Renal cortical epithelial cell (primary cell): ENCODE measurements at regions not wholly inside any gene's neighbourhood (a gene's known extent, or its start where the extent isn't known, plus 50 kb on each side); places are given as distances from the start of the nearest gene placed in this dataset.
"Not testable (repeated sequence)": the region's sequence is repeated elsewhere in the genome, so short reads cannot be mapped to it uniquely, and the experiment has no call there.

ENCODE experiments used
- DNase-seq: peaks from one replicate; pipeline ENCODE4 v3.0.0-alpha.2; 2011; ENCODE audit warnings: low read depth

DNA sequence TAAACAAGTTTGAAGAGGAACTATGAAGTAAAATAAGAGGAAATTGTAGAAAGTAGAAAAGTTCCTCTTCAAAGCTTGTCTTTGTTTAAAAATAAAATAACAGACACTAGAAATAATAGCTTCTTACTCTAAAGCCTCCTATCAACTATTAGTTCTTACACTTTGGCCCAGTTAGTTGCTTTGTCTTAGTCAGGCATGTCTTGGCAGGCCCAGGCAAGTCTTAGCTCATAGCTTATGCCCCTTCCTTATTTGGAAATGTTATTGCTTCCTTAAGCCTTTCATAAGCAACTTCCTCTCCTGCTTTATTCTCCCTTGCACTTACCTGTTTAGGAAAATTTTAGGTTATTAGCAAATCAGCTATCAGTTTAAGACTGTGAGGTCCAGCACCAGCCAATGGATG lies 950.6 kb upstream of the LRATD1 start:
- no peak for DNase-seq

DNA sequence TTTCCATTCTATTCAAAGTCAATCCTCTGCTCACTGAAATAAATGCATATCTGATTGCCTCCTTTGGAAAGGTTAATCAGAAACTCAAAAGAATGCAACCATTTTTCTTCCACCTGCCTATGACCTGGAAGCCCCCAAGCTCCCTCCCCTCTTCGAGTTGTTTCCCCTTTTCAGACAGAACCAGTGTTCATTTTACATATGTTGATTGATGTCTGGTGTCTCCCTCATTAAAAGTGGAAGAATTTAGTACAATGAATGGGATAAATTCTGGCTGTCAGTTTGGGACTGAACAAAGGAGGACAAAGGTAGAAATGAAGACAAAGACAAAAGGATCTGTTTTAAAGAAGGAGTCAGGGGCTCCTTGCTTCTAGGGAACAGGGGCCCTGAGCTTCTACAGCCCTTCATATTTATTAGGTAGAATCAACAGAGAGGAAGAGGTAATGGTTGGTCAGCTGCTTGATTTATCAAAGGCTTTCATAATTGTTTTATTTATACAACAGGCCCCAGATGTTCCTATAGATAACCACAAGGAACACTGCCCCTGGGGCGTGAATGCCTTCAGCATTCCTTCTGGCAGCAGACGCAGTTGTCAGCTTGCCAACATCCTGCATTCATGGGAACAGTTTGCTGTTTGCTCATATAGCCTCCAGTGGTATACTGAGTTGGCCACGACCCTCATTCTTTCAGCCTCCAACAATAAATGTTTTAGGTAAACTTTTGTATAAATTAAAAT lies 949.8 kb upstream of the LRATD1 start:
- peak; percentile 6 for DNase-seq

DNA sequence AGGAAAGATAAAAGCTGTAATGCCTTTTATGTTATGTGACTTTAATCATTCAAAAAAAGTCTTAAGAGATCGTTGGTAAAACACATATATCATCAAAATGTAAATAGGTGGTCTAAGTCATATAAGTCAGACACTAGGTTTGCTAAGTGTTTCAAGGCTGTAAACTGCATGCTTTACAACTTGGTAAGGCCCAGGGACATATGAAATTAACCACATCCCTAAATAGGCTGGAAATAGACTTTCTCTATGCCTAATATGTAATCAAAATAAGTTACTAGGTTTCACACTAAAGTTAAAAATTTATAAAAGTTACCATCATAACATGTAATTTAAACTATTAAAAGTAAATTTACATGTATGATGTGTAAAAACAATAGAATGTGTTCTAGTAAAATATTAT lies 946.3 kb upstream of the LRATD1 start:
- DNase-seq: no peak

DNA sequence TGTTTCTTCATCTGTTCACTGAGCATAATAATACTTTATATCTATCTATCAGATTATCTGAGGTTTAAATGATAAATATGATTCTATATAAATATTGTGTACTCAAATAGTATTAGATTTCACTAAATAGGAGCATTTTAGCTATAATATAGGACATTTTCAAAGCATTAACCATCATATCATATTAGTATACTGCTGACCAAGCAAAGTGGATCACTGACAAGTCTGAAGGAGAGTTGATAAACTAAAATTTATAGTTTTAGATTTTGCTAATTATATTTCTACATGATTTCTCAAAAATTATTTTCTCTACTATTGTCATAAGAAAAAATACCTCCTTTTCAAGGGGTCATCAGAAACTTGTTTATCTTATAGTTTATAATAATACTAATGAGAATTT lies 937.8 kb upstream of the LRATD1 start:
- no peak for DNase-seq

DNA sequence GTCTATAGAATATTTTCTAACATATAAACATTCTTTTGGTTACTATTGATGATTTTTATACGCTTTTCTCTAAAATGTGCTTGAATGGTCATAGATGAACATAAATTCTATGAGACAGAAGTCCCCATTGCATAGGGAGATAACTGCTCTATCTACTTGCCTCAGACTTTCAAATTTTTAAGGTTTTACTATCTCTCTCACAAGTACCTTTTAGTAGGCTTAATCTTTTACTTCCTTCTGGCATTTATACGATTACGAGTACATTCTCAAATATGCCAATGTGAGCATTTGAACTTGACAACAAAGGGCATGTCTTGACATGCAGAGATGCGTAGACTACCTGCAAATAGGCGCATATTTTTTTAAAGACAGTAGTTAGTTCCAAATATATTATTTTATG lies 935.9 kb upstream of the LRATD1 start:
- no peak for DNase-seq

DNA sequence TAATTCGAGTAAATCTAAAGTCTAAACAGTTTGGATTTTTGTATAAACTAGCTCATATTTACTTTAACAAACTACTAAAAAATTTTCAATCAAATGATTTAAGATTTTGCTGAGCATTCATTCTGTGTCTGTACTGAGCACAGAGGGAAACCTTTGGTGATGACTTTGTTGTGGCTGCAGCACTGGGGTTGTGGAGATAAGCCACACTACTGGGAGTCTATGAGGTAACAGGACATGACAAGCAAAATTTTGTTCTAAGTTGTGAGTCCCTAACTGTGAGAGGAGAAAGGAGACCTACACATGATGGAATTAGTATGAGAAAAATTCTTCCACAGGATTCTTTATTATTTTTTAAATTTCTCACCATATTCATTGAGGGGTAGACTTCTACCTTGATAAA lies 933.7 kb upstream of the LRATD1 start:
- DNase-seq: no peak

DNA sequence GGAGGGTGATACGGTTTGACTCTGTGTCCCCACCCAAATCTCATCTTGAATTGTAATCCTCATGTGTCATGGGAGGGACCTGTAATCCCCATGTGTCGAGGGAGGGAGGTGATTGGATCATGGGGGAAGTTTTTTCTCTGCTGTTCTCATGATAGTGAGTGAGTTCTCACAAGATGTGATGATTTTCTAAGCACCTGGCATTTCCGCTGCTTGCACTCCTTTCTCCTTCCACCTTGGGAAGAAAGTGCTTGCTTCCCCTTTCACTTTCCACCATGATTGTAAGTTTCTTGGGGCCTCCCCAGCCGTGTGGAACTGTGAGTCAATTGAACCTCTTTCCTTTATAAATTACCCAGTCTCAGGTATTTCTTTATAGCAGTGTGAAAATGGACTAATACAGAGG lies 932.6 kb upstream of the LRATD1 start:
- not testable (repeated sequence) for DNase-seq

DNA sequence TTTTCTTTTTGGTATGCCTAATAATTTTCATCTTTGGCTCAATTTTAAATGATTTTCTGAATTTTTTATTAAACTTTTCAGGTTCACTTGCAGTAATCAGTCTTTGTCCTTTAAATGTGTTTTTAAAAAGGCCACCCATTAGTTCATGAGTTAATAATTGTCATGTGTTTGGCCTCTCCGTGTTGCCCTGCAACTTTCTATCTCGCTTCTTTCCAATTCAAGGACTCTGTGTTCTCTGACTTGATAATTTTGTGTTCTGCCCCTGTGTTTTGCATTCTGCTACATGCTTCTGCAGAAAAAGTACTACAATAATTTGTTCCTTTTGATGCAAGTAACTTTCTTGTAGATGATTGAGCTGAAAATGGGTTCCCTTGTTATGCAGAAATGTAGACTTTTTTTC lies 921.4 kb upstream of the LRATD1 start:
- peak; percentile 11 for DNase-seq

DNA sequence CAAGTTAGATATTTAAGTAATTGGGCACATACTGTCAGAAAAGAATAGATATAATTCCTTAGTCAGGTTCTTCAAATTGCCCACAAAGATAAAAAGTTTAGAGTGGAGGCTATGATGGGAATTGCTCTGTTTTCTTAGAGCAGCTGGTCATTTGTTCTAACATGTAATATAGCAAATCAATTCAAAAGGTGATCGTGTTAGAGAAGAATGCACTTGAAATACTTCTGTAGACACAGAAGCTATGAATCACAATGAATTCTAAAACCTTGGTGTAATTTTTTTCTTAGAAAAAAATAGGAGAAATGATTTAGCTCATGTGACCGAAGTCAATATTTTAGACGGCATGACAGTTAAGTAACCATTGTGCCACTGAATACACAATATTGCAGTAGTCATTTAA lies 918.1 kb upstream of the LRATD1 start:
- DNase-seq: no peak

DNA sequence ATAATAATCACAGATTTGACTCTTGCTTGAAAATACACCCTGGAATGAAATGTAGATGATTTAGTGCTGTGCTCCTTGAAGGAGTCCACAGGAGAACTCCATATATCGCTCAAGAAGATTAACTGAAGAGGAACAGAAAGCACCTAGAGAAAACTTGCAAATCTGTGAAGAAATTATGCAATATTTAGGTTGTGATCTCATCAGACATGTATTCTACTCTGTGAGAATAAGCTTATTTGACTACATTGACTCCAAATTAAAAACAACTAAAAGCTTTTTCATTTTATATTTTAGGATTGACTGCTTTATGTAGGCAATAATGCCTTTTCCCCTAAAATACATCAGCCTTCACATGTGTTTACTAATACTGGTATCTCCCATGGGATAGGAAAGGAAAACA lies 906.6 kb upstream of the LRATD1 start:
- no peak for DNase-seq

DNA sequence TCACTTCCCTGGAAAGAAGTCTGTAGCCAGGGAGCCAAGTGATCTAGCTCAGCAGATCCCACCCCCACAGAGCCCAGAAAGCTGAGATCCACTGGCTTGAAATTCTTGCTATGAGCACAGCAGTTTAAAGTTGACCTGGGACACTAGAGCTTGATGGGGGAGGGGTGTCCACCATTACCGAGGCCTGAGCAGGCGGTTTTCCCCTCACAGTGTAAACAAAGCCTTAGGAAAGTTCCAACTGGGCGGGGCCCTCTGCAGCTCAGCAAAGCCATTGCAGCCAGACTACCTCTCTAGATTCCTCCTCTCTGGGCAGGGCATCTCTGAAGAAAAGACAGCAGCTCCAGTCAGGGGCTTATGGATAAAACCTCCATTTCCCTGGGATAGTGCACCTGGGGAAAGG lies 887.2 kb upstream of the LRATD1 start:
- DNase-seq: no peak

DNA sequence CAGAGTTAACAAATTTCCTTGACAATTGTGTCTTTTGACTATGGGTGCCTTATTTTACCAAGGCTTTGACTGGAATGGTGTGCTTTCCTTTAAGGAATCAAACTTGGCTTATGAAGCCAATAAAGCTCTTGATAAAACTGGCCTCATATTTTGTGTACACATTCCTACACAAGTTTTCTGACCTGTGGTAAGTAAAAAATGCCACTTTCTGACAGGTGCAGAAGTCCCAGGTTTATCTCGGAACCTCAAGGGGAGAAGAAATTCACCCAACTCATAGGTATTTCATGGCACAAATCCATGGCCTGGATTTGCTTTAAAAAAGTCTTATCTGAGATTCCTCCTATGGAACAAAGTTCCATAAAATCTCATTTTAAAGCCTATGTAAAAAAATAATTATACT lies 880.6 kb upstream of the LRATD1 start:
- no peak for DNase-seq

DNA sequence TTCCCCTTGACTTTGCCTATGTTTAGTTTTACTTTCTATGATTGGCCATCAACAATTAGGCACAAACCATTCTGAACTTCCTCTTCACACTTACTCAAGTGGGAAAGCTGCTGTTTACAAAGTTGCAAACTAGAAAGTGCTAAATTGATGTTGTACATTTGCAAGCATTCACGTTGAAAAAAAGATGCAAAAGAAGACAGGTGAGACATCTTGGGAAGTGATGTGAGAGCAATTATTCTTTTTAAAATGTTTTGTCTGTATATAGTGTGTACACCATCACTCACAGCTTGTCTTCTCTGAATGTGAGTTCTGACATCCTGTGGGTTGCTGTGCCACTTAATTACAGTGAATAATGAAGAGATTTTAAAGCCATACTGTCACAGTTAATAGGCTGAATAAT lies 874.1 kb upstream of the LRATD1 start:
- DNase-seq: no peak

DNA sequence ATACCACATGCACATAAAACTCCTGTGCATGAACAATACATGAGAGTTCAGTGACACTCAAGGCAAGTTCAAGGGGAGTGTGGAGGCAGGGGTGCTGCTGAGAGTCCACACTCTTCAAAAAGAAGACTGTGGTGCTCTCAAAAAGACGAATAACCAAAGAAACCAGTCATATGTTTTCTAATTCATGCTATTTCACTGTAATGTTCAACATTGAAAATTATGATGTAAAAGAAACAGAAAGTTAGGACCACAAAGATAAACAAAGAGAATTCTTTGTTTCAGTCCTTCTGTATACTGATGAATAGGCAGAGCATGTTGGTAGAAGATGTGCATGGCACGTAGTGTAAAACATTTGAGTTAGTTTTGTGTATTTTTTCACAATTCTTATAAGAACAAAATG lies 864.2 kb upstream of the LRATD1 start:
- no peak for DNase-seq

DNA sequence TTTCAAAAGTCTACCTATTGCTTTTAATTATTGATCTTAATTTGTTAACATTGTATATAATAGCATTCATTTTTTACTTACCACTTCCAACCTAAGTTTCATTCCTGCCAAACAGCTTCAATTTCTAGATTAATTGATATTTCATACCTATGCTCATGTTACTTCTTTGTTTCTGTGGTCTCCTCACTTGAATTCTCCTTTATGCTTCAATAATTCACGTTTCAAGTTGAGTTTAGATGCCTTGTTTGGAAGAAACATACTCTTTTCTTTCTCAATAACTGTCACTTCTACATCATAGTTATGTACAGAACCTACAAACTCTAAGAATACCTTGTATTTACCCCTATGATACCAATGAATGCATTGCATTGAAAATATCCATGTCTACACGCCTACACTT lies 862.2 kb upstream of the LRATD1 start:
- no peak for DNase-seq

DNA sequence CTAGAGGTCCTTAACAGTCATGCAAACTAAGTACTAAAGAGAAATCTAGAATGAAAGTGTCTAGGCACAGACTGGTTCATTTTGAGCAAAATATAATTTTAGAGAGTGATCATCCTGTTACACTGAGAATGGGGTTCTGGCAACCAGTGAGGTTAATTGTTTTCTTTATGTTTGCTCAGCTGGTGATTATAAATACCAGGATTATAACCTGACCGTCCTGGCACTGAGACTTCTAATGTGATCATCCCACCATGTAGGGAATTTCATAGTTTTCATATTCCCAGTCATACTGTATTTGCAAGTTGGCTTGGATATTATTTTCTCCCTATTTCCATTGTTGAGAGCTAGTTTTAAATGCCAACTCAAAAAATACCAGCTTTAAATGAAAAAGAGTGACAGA lies 852.5 kb upstream of the LRATD1 start:
- no peak for DNase-seq

DNA sequence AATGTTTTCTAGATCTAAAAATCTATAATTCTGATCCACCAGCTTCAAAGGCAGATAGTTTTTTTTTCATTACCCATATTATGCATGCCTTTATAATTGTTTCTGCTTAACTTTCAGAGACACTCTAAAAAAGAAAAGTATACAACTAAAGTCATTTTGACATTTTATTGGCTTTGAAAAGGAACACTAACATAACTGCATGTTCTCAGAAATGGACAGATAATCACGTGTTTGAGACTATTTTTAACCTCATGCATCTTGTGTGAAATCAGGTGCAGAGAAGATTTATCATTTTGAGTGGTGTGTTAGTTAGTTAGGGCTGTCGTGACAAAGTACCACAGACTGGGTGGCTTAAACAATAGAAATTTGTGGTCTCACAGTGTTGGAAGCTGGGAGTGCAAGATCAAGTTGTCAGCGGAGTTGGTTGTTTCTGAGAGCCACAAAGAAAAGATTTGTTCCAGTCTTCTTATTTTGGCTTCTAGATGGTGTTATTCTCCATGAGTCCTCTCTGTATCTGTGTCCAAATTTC lies 841.4 kb upstream of the LRATD1 start:
- DNase-seq: no peak

DNA sequence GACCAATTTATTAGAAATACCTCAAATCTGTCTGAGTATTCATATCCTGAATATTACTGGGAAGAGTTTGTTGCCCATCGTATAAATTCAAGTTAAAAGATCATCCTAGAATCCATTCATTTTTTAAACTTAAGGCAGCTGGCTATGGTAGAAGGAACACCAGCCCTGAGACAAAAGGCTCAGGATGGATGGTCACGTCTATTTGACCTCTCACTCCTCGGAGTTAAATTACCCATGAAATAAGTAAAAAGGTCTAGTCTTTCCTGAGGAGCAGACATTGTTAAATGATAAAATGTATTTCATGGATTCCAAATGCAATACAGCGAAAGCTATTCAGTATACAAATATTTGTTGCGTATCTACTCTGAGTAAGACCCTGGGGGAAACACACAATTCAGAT lies 826.0 kb upstream of the LRATD1 start:
- no peak for DNase-seq

DNA sequence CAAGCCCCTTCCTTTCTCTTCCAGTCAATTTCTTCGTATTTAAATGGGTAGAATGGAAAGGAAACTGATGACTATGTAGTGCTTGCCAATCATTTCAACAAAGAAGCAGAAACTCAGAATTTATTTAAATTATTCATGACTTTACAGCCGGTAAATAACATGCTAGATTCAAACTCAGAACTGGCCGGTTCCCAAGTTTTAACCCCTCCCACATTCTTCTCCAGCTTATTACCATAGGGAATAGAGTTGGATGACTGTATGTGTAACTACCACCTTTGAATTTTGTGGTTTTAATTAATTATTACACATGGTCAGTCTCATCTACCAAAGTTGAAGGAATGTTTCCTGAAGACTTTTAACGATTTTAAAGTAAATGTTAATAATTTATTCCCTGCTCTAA lies 819.3 kb upstream of the LRATD1 start:
- DNase-seq: peak; percentile 89

DNA sequence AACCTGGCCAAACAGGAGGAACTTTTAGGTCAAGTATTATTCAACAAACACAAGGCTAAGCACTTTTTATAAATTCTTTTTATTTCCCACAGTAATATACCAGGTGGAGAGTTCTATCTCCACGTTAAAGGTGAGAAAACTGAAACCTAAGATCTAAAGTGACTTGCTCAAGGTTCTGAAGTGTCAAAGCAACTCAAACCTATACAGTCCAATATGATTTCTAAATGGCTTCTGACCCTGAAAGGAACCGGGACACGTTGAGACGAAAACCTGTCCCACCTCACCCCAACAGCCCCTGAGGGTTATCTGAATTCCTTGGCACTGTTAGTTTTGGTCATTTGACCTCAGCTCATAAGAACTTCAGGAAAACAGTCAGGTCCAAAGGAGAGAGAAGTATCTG lies 814.5 kb upstream of the LRATD1 start:
- no peak for DNase-seq

DNA sequence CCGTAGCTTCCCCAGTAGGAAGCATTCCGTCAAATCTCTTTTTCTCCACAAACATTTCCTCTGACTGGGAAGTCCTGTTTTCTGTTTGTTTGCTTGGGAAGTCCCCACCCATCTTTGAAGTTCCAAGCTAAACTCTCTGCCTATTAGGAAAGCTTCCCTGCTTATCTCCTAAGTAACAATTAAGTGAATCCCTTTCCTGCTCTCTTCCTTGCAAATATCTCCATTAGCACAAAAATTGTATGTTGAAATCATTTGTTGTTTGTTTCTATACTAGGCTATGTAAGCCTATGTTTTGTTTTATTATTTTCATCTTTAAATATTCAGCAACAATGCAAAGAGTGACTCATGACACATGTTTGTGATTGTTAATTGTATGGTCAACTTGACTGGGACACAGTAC lies 812.6 kb upstream of the LRATD1 start:
- no peak for DNase-seq

DNA sequence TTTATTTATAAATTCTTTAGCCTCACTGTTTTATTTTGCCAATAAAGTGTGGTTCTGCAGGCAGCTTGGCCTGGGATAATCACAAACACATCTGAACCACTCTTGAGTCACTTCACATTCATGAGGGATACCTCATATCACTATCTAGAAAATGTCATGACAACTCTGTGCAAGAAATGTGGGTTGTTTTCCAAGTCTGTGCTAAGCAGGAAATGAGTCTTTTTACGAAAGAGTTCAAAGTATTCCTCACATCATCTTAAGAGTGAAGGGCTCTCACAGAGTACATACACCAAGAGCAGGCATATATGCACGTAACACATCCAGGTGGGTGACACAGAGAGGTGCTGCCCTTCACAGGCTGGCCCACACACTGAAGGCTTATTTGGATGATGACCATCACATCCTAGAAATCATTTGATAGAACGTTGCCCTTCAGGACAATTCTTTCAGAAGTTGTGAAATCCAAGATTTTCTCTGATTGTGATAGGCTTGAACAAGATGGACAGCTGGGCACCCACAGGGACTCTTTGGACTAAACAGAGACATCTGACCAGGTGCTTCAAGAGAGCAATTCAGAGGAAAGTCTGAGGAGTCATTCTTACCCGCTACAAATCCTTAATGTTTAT lies 811.1 kb upstream of the LRATD1 start:
- DNase-seq: peak; percentile 29

DNA sequence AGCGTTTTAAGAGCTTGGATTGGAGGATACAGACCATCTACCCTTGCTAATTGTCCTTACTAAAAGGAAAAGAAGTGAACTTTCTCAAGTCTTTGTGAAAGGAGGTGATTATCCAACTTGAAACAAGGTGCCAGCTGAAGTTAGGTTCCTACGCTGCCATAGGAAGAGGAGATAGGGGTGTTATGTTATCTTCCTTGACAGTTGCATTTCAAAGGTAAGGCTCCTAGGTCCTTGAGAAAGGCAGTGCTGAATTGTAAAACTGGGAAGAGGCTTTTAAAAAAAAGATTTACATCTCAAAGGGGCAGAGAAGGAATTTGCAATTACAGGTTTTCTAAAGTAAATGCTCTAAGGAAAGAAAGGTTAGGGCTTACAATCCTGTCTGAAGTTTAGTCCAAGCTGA lies 810.2 kb upstream of the LRATD1 start:
- no peak for DNase-seq
